ENCODE measurements at regions not wholly inside any gene's neighbourhood (a gene's known extent, or its start where the extent isn't known, plus 50 kb on each side); places are given as distances from the start of the nearest gene placed in this dataset.

GRCh38 chr12:62113366-62114011, 146.7 kb upstream of the USP15 start:
- intact Hi-C loops (cut with micrococcal nuclease) = no loop called here
- Mint-ChIP-seq H3K27ac (no peak overlapping the region), H3K4me3 (ENCODE audit: low read depth) (no peak overlapping the region), H3K9me3 (no peaks in the 10 kb centered on the region), H3K36me3 (ENCODE audit: low read depth) (no peaks in the 10 kb centered on the region), H3K4me1 (ENCODE audit: low read depth) (no peaks in the 10 kb centered on the region), H3K27me3 (ENCODE audit: low read depth) (peaks cover 3% of the 10 kb centered on the region)
- DNase-seq (ENCODE audit: low spot score) = no peak

GRCh38 chr12:62116986-62117385, 143.2 kb upstream of the USP15 start:
- intact Hi-C loops (cut with micrococcal nuclease) = no loop called here
- Mint-ChIP-seq H3K9me3 (no peaks in the 10 kb centered on the region), H3K27me3 (ENCODE audit: low read depth) (no peaks in the 10 kb centered on the region), H3K4me3 (ENCODE audit: low read depth) (no peak overlapping the region), H3K4me1 (ENCODE audit: low read depth) (no peaks in the 10 kb centered on the region), H3K27ac (no peak overlapping the region), H3K36me3 (ENCODE audit: low read depth) (no peaks in the 10 kb centered on the region)
- DNase-seq (ENCODE audit: low spot score) = no peak

GRCh38 chr12:62123721-62124203, 136.4 kb upstream of the USP15 start:
- DNase-seq (ENCODE audit: low spot score) = no peak
- intact Hi-C loops (cut with micrococcal nuclease) = loop anchor here (5.0 kb wide), 1 partner anchor 69 kb away; a partner anchor contains a TSS
- no peaks in the 10 kb centered on the region for H3K9me3 Mint-ChIP-seq
- H3K4me1 Mint-ChIP-seq (ENCODE audit: low read depth) = no peaks in the 10 kb centered on the region
- peaks cover 5% of the 10 kb centered on the region for H3K27me3 Mint-ChIP-seq (ENCODE audit: low read depth)
- no peak overlapping the region for H3K27ac Mint-ChIP-seq
- H3K36me3 Mint-ChIP-seq (ENCODE audit: low read depth) = no peaks in the 10 kb centered on the region
- H3K4me3 Mint-ChIP-seq (ENCODE audit: low read depth) = no peak overlapping the region

- intact Hi-C loops (cut with micrococcal nuclease) = no loop called here
- Mint-ChIP-seq H3K4me3 (ENCODE audit: low read depth) (no peak overlapping the region), H3K27me3 (ENCODE audit: low read depth) (peaks cover 6% of the 10 kb centered on the region), H3K9me3 (no peaks in the 10 kb centered on the region), H3K27ac (no peak overlapping the region), H3K36me3 (ENCODE audit: low read depth) (no peaks in the 10 kb centered on the region), H3K4me1 (ENCODE audit: low read depth) (no peaks in the 10 kb centered on the region)
- no peak for DNase-seq (ENCODE audit: low spot score)
These were observed 132.7 kb upstream of the USP15 start for GRCh38 chr12:62127516-62127915.

- H3K36me3 Mint-ChIP-seq (ENCODE audit: low read depth) = no peaks in the 10 kb centered on the region
- H3K9me3 Mint-ChIP-seq = no peaks in the 10 kb centered on the region
These were observed 131.8 kb upstream of the USP15 start for GRCh38 chr12:62128175-62128975.

GRCh38 chr12:62129291-62129690, 130.9 kb upstream of the USP15 start:
- H3K36me3 Mint-ChIP-seq (ENCODE audit: low read depth) = no peaks in the 10 kb centered on the region
- no peak for DNase-seq (ENCODE audit: low spot score)
- no peak overlapping the region for H3K4me3 Mint-ChIP-seq (ENCODE audit: low read depth)
- no peaks in the 10 kb centered on the region for H3K4me1 Mint-ChIP-seq (ENCODE audit: low read depth)
- H3K9me3 Mint-ChIP-seq = no peaks in the 10 kb centered on the region
- no peak overlapping the region for H3K27ac Mint-ChIP-seq
- peaks cover 3% of the 10 kb centered on the region for H3K27me3 Mint-ChIP-seq (ENCODE audit: low read depth)
- intact Hi-C loops (cut with micrococcal nuclease) = no loop called here

More at GRCh38 chr12:62128175-62128975, 131.8 kb upstream of the USP15 start:
- H3K4me3 Mint-ChIP-seq (ENCODE audit: low read depth) = no peak overlapping the region
- no peak for DNase-seq (ENCODE audit: low spot score)
- no peaks in the 10 kb centered on the region for H3K4me1 Mint-ChIP-seq (ENCODE audit: low read depth)
- intact Hi-C loops (cut with micrococcal nuclease) = no loop called here
- no peak overlapping the region for H3K27ac Mint-ChIP-seq
- H3K27me3 Mint-ChIP-seq (ENCODE audit: low read depth) = peaks cover 6% of the 10 kb centered on the region

- no peak overlapping the region for H3K27ac Mint-ChIP-seq
- peaks cover 3% of the 10 kb centered on the region for H3K27me3 Mint-ChIP-seq (ENCODE audit: low read depth)
- no peak overlapping the region for H3K4me3 Mint-ChIP-seq (ENCODE audit: low read depth)
- no peaks in the 10 kb centered on the region for H3K36me3 Mint-ChIP-seq (ENCODE audit: low read depth)
- intact Hi-C loops (cut with micrococcal nuclease) = no loop called here
- no peak for DNase-seq (ENCODE audit: low spot score)
- H3K4me1 Mint-ChIP-seq (ENCODE audit: low read depth) = no peaks in the 10 kb centered on the region
- no peaks in the 10 kb centered on the region for H3K9me3 Mint-ChIP-seq
These were observed 129.8 kb upstream of the USP15 start for GRCh38 chr12:62130402-62130801.

GRCh38 chr12:62130834-62131552, 129.2 kb upstream of the USP15 start:
- no peak for DNase-seq (ENCODE audit: low spot score)
- H3K27me3 Mint-ChIP-seq (ENCODE audit: low read depth) = peaks cover 1% of the 10 kb centered on the region
- H3K4me1 Mint-ChIP-seq (ENCODE audit: low read depth) = no peaks in the 10 kb centered on the region
- no peaks in the 10 kb centered on the region for H3K9me3 Mint-ChIP-seq
- no peaks in the 10 kb centered on the region for H3K36me3 Mint-ChIP-seq (ENCODE audit: low read depth)
- intact Hi-C loops (cut with micrococcal nuclease) = no loop called here
- H3K27ac Mint-ChIP-seq = no peak overlapping the region
- H3K4me3 Mint-ChIP-seq (ENCODE audit: low read depth) = no peak overlapping the region

- peaks cover 6% of the 10 kb centered on the region for H3K27me3 Mint-ChIP-seq (ENCODE audit: low read depth)
- intact Hi-C loops (cut with micrococcal nuclease) = no loop called here
- no peaks in the 10 kb centered on the region for H3K36me3 Mint-ChIP-seq (ENCODE audit: low read depth)
- no peaks in the 10 kb centered on the region for H3K4me1 Mint-ChIP-seq (ENCODE audit: low read depth)
- DNase-seq (ENCODE audit: low spot score) = no peak
- no peaks in the 10 kb centered on the region for H3K9me3 Mint-ChIP-seq
- H3K27ac Mint-ChIP-seq = no peak overlapping the region
- H3K4me3 Mint-ChIP-seq (ENCODE audit: low read depth) = no peak overlapping the region
These were observed 126.8 kb upstream of the USP15 start for GRCh38 chr12:62133440-62133839.

- intact Hi-C loops (cut with micrococcal nuclease) = no loop called here
These were observed 124.5 kb upstream of the USP15 start for GRCh38 chr12:62135553-62136200.

GRCh38 chr12:62136496-62136895, 123.7 kb upstream of the USP15 start:
- DNase-seq (ENCODE audit: low spot score) = no peak
- H3K9me3 Mint-ChIP-seq = no peaks in the 10 kb centered on the region
- peaks cover 5% of the 10 kb centered on the region for H3K27me3 Mint-ChIP-seq (ENCODE audit: low read depth)
- no peaks in the 10 kb centered on the region for H3K4me1 Mint-ChIP-seq (ENCODE audit: low read depth)
- H3K4me3 Mint-ChIP-seq (ENCODE audit: low read depth) = no peak overlapping the region
- intact Hi-C loops (cut with micrococcal nuclease) = no loop called here
- H3K27ac Mint-ChIP-seq = no peak overlapping the region
- H3K36me3 Mint-ChIP-seq (ENCODE audit: low read depth) = no peaks in the 10 kb centered on the region

More at GRCh38 chr12:62135553-62136200, 124.5 kb upstream of the USP15 start:
- no peak overlapping the region for H3K4me3 Mint-ChIP-seq (ENCODE audit: low read depth)
- no peaks in the 10 kb centered on the region for H3K36me3 Mint-ChIP-seq (ENCODE audit: low read depth)
- no peak for DNase-seq (ENCODE audit: low spot score)
- H3K27ac Mint-ChIP-seq = no peak overlapping the region
- H3K27me3 Mint-ChIP-seq (ENCODE audit: low read depth) = peaks cover 5% of the 10 kb centered on the region
- H3K4me1 Mint-ChIP-seq (ENCODE audit: low read depth) = no peaks in the 10 kb centered on the region
- H3K9me3 Mint-ChIP-seq = no peaks in the 10 kb centered on the region

GRCh38 chr12:62138527-62138926, 121.7 kb upstream of the USP15 start:
- Mint-ChIP-seq H3K36me3 (ENCODE audit: low read depth) (no peaks in the 10 kb centered on the region), H3K27me3 (ENCODE audit: low read depth) (peaks cover 5% of the 10 kb centered on the region), H3K27ac (no peak overlapping the region), H3K4me1 (ENCODE audit: low read depth) (no peaks in the 10 kb centered on the region), H3K4me3 (ENCODE audit: low read depth) (no peak overlapping the region), H3K9me3 (no peaks in the 10 kb centered on the region)
- DNase-seq (ENCODE audit: low spot score) = no peak
- intact Hi-C loops (cut with micrococcal nuclease) = no loop called here

Measured in activated T-helper 2 cell treated with anti-CD3 and anti-CD28 coated beads, Interferon-gamma antibody, Interleukin-2, Interleukin-4, amounts not matched to agents 10 μg/mL and 5 μg/mL and 100 μg/mL, durations not matched to agents 14 hours and 24 hours and 36 hours (primary cell).